Stimulated activated memory B cell treated with anti-CD40 and anti-IgM and Interleukin-4, amounts not matched to agents 10 μg/mL and 1 μg/mL and 100 μg/mL, for 72 hours (primary cell): ENCODE measurements at regions not wholly inside any gene's neighbourhood (a gene's known extent, or its start where the extent isn't known, plus 50 kb on each side); places are given as distances from the start of the nearest gene placed in this dataset.

ENCODE experiments used
- ATAC-seq: fragments of 150-1000 bp; cut with Tn5 transposase; 2 replicates; pipeline ENCODE4 v1.10.0; 2021
- H3K27ac Mint-ChIP-seq: one replicate; pipeline ENCODE4 v1.8.0; 2022; ENCODE audit warnings: mild to moderate bottlenecking, mixed read lengths
- H3K27me3 Mint-ChIP-seq: one replicate; pipeline ENCODE4 v1.8.0; 2022; ENCODE audit warnings: mixed read lengths
- H3K36me3 Mint-ChIP-seq: one replicate; pipeline ENCODE4 v1.8.0; 2022; ENCODE audit warnings: mixed read lengths
- H3K4me1 Mint-ChIP-seq: one replicate; pipeline ENCODE4 v1.8.0; 2022; ENCODE audit warnings: mixed read lengths
- H3K4me3 Mint-ChIP-seq: one replicate; pipeline ENCODE4 v1.8.0; 2022; ENCODE audit warnings: mild to moderate bottlenecking, moderate library complexity, mixed read lengths
- H3K9me3 Mint-ChIP-seq: one replicate; pipeline ENCODE4 v1.8.0; 2022; ENCODE audit warnings: mixed read lengths

DNA sequence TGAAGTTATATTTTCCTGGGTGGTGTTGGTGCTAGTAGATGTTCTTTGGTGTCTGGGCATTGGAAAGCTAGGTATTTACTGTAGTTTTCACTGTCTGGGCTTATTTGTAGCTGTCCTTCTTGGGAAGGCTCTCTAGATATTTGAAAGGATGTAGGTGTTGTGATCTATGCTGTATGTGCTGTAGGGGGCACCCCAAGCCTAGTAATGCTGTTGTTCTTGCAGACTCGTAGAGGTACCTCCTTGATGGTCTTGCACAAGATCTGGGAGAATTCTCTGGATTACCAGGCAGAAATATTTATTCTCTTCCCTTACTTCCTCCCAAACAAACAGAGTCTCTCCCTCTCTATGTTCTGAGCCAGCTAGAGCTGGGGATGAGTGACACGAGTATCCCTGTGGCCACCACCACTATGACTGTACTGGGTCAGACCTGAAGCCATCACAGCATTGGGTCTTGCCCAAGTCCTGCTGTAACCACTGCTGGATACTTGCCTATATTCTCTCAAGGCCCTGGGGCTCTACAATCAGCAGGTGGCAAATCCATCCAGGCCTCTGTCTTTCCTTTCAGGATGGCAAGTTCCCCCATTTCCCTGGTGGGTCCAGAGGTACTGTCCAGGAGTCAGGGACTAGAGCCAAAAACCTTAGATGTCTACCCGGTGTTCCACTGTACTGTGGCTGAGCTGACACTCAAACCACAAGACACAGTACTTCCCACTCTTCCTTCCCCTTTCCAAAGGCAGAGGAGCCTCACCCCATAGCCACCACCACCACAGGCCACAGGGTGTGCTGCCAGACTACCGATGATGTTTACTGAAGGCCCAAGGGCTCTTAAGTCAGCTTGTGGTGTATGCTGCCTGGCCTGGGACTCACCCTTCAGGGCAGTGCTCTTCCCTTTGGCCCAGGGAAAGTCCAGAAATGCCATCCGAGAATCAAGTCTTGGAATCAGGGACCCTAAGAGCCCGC lies 195.2 kb upstream of the DPPA4 start:
- Mint-ChIP-seq H3K27me3 (no peaks in the 10 kb centered on the region), H3K27ac (no peak overlapping the region), H3K4me3 (no peak overlapping the region), H3K9me3 (peaks cover 9% of the 10 kb centered on the region), H3K4me1 (no peaks in the 10 kb centered on the region), H3K36me3 (no peaks in the 10 kb centered on the region)
- ATAC-seq = peak; percentile 34

DNA sequence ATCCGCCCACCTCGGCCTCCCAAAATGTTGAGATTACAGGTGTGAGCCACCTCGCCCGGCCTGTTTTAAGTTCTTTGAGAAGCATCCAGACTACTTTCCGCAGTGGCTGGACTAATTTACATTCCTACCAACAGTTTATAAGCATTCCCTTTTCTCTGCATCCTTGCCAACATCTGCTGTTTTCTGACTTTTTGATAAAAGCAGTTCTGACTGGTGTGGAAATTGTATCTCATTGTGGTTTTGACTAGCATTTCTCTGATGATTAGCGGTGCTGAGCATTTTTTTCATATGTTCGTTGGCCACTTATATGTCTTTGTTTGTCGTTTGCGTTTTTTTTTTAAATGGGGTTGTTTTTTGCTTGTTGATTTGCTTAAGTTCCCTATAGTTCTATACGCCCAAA lies 208.4 kb upstream of the DPPA4 start:
- Mint-ChIP-seq H3K4me3 (no peak overlapping the region), H3K36me3 (no peaks in the 10 kb centered on the region)

GRCh38 chr3:109548192-109548938 lies 211.0 kb upstream of the DPPA4 start:
- no peak overlapping the region for H3K27ac Mint-ChIP-seq
- no peak for ATAC-seq
- no peaks in the 10 kb centered on the region for H3K36me3 Mint-ChIP-seq
- H3K9me3 Mint-ChIP-seq = no peaks in the 10 kb centered on the region
- no peaks in the 10 kb centered on the region for H3K27me3 Mint-ChIP-seq
- H3K4me3 Mint-ChIP-seq = no peak overlapping the region
- H3K4me1 Mint-ChIP-seq = no peaks in the 10 kb centered on the region

More for the DNA sequence above, 208.4 kb upstream of the DPPA4 start:
- Mint-ChIP-seq H3K27ac (no peak overlapping the region), H3K9me3 (peaks cover 7% of the 10 kb centered on the region), H3K4me1 (no peaks in the 10 kb centered on the region), H3K27me3 (no peaks in the 10 kb centered on the region)
- ATAC-seq = no peak

- no peak for ATAC-seq
- H3K27ac Mint-ChIP-seq = no peak overlapping the region
- no peaks in the 10 kb centered on the region for H3K27me3 Mint-ChIP-seq
- no peak overlapping the region for H3K4me3 Mint-ChIP-seq
- no peaks in the 10 kb centered on the region for H3K4me1 Mint-ChIP-seq
- H3K36me3 Mint-ChIP-seq = no peaks in the 10 kb centered on the region
- H3K9me3 Mint-ChIP-seq = peaks cover 3% of the 10 kb centered on the region
Observed at GRCh38 chr3:109553591-109554371, 216.4 kb upstream of the DPPA4 start.

GRCh38 chr3:109559389-109559788 lies 222.0 kb upstream of the DPPA4 start:
- no peaks in the 10 kb centered on the region for H3K27me3 Mint-ChIP-seq
- no peak overlapping the region for H3K4me3 Mint-ChIP-seq
- H3K9me3 Mint-ChIP-seq = peaks cover 8% of the 10 kb centered on the region
- H3K27ac Mint-ChIP-seq = no peak overlapping the region
- ATAC-seq = no peak
- H3K4me1 Mint-ChIP-seq = no peaks in the 10 kb centered on the region
- no peaks in the 10 kb centered on the region for H3K36me3 Mint-ChIP-seq

DNA sequence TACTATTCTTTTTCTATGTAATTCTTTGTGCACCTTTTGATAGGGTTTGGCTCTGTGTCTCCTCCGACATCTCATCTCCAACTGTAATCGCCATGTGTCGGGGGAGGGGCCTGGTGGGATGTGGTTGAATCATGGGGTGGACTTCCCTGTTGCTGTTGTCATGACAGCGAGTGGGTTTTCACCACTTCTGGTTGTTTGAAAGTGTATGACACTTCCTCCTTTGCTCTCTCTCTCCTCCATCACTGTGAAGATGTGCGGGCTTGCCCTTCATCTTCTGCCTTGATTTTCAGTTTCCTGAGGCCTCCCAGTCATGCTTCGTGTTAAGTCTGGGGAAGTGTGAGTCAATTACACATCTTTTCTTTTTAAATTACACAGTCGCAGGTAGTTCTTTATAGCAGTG lies 225.8 kb upstream of the DPPA4 start:
- H3K4me3 Mint-ChIP-seq = no peak overlapping the region
- H3K27me3 Mint-ChIP-seq = no peaks in the 10 kb centered on the region
- no peak overlapping the region for H3K27ac Mint-ChIP-seq
- H3K4me1 Mint-ChIP-seq = no peaks in the 10 kb centered on the region
- ATAC-seq = no peak
- peaks cover 7% of the 10 kb centered on the region for H3K9me3 Mint-ChIP-seq
- no peaks in the 10 kb centered on the region for H3K36me3 Mint-ChIP-seq

- H3K36me3 Mint-ChIP-seq = no peaks in the 10 kb centered on the region
- no peaks in the 10 kb centered on the region for H3K27me3 Mint-ChIP-seq
- no peak overlapping the region for H3K27ac Mint-ChIP-seq
- no peak for ATAC-seq
- no peak overlapping the region for H3K4me3 Mint-ChIP-seq
- peaks cover 3% of the 10 kb centered on the region for H3K9me3 Mint-ChIP-seq
- H3K4me1 Mint-ChIP-seq = no peaks in the 10 kb centered on the region
Observed at GRCh38 chr3:109569135-109569846, 231.9 kb upstream of the DPPA4 start.

GRCh38 chr3:109570408-109570807 lies 233.1 kb upstream of the DPPA4 start:
- Mint-ChIP-seq H3K4me1 (no peaks in the 10 kb centered on the region), H3K36me3 (no peaks in the 10 kb centered on the region), H3K27ac (no peak overlapping the region), H3K9me3 (peaks cover 3% of the 10 kb centered on the region), H3K27me3 (no peaks in the 10 kb centered on the region), H3K4me3 (no peak overlapping the region)
- no peak for ATAC-seq

GRCh38 chr3:109572301-109572700 lies 235.0 kb upstream of the DPPA4 start:
- Mint-ChIP-seq H3K9me3 (no peaks in the 10 kb centered on the region), H3K27ac (no peak overlapping the region), H3K27me3 (no peaks in the 10 kb centered on the region), H3K4me1 (no peaks in the 10 kb centered on the region), H3K36me3 (no peaks in the 10 kb centered on the region), H3K4me3 (no peak overlapping the region)
- no peak for ATAC-seq

- H3K27me3 Mint-ChIP-seq = no peaks in the 10 kb centered on the region
- no peak for ATAC-seq
- no peaks in the 10 kb centered on the region for H3K4me1 Mint-ChIP-seq
- H3K4me3 Mint-ChIP-seq = no peak overlapping the region
- peaks cover 21% of the 10 kb centered on the region for H3K9me3 Mint-ChIP-seq
- no peaks in the 10 kb centered on the region for H3K36me3 Mint-ChIP-seq
- no peak overlapping the region for H3K27ac Mint-ChIP-seq
Observed at GRCh38 chr3:109596991-109597390, 259.6 kb upstream of the DPPA4 start.

- Mint-ChIP-seq H3K27ac (no peak overlapping the region), H3K4me3 (no peak overlapping the region), H3K4me1 (no peaks in the 10 kb centered on the region), H3K9me3 (peaks cover 17% of the 10 kb centered on the region), H3K36me3 (no peaks in the 10 kb centered on the region), H3K27me3 (no peaks in the 10 kb centered on the region)
- ATAC-seq = no peak
Observed at GRCh38 chr3:109597444-109597843, 260.1 kb upstream of the DPPA4 start.

- Mint-ChIP-seq H3K27ac (no peak overlapping the region), H3K4me1 (no peaks in the 10 kb centered on the region), H3K36me3 (no peaks in the 10 kb centered on the region), H3K27me3 (no peaks in the 10 kb centered on the region), H3K4me3 (no peak overlapping the region), H3K9me3 (peaks cover 13% of the 10 kb centered on the region)
- ATAC-seq = no peak
Observed at GRCh38 chr3:109607897-109608296, 270.6 kb upstream of the DPPA4 start.

- Mint-ChIP-seq H3K4me3 (no peak overlapping the region), H3K9me3 (peaks cover 13% of the 10 kb centered on the region), H3K36me3 (no peaks in the 10 kb centered on the region), H3K27ac (no peak overlapping the region), H3K27me3 (no peaks in the 10 kb centered on the region), H3K4me1 (no peaks in the 10 kb centered on the region)
- no peak for ATAC-seq
Observed at GRCh38 chr3:109608574-109608973, 271.2 kb upstream of the DPPA4 start.

GRCh38 chr3:109618766-109619378 lies 281.5 kb upstream of the DPPA4 start:
- Mint-ChIP-seq H3K4me1 (no peaks in the 10 kb centered on the region), H3K36me3 (no peaks in the 10 kb centered on the region), H3K4me3 (no peak overlapping the region), H3K27me3 (no peaks in the 10 kb centered on the region), H3K9me3 (no peaks in the 10 kb centered on the region), H3K27ac (no peak overlapping the region)
- ATAC-seq = no peak
